Hepatocyte (in vitro differentiated cells): ENCODE measurements at regions not wholly inside any gene's neighbourhood (a gene's known extent, or its start where the extent isn't known, plus 50 kb on each side); places are given as distances from the start of the nearest gene placed in this dataset.

Experiments
- DNase-seq: peaks from one replicate; pipeline ENCODE4 v3.0.0-alpha.2; 2016; ENCODE audit warnings: low spot score
- H2AFZ ChIP-seq: fragments of 200-600 bp; sonication (generic); 2 replicates; pipeline ENCODE4 v1.6.0; 2016; ENCODE audit warnings: antibody characterized with exemption, mild to moderate bottlenecking
- H3K27ac ChIP-seq: fragments of 200-600 bp; sonication (generic); 2 replicates; pipeline ENCODE4 v1.5.1; 2016; ENCODE audit warnings: mild to moderate bottlenecking
- H3K27me3 ChIP-seq: fragments of 200-600 bp; sonication (generic); 2 replicates; pipeline ENCODE4 v1.6.1; 2016
- H3K36me3 ChIP-seq: fragments of 200-600 bp; sonication (generic); replicated peaks from 2 replicates; pipeline ENCODE4 v1.5.1; 2016; ENCODE audit warnings: low read depth; ENCODE audit not compliant: insufficient read depth
- H3K4me1 ChIP-seq: fragments of 200-600 bp; sonication (generic); 2 replicates; pipeline ENCODE4 v1.5.1; 2016; ENCODE audit warnings: mild to moderate bottlenecking, moderate library complexity; ENCODE audit not compliant: insufficient read depth
- H3K4me2 ChIP-seq: fragments of 200-600 bp; sonication (generic); 2 replicates; pipeline ENCODE4 v1.6.0; 2016
- H3K4me3 ChIP-seq: fragments of 200-600 bp; sonication (generic); 2 replicates; pipeline ENCODE4 v1.5.1; 2016; ENCODE audit warnings: mild to moderate bottlenecking
- H3K79me2 ChIP-seq: fragments of 200-600 bp; sonication (generic); 2 replicates; pipeline ENCODE4 v1.6.0; 2017; ENCODE audit warnings: mild to moderate bottlenecking
- H3K9me2 ChIP-seq: fragments of 200-600 bp; sonication (generic); replicated peaks from 2 replicates; pipeline ENCODE4 v1.6.0; 2017; ENCODE audit warnings: mild to moderate bottlenecking; ENCODE audit not compliant: insufficient read depth
- H3K9me3 ChIP-seq: fragments of 200-600 bp; sonication (generic); 2 replicates; pipeline ENCODE4 v1.5.1; 2016; ENCODE audit warnings: low read depth, mild to moderate bottlenecking
- H4K20me1 ChIP-seq: fragments of 200-600 bp; sonication (generic); 2 replicates; pipeline ENCODE4 v1.6.0; 2016; ENCODE audit warnings: mild to moderate bottlenecking; ENCODE audit not compliant: insufficient read depth, poor library complexity, severe bottlenecking
- CTCF ChIP-seq: fragments of 200-600 bp; sonication (generic); IDR thresholded peaks from 2 replicates; pipeline ENCODE4 v1.5.1; 2016; ENCODE audit warnings: antibody characterized with exemption, mild to moderate bottlenecking; ENCODE audit not compliant: poor library complexity
- EZH2 ChIP-seq: fragments of 200-600 bp; sonication (generic); IDR thresholded peaks from 2 replicates; pipeline ENCODE4 v1.6.1; 2016; ENCODE audit warnings: antibody characterized with exemption, mild to moderate bottlenecking, borderline replicate concordance
- EZH2phosphoT487 ChIP-seq: fragments of 200-600 bp; sonication (generic); IDR thresholded peaks from one replicate; pipeline ENCODE4 v1.6.1; 2018; ENCODE audit warnings: antibody characterized with exemption, mild to moderate bottlenecking, low read depth, moderate library complexity; ENCODE audit not compliant: unreplicated experiment, severe bottlenecking
- WGBS: methylation state at CpG from one replicate; pipeline ENCODE4 v1.1.6; 2016; ENCODE audit warnings: low lambda C conversion rate; ENCODE audit errors: missing lambda C conversion rate; 5-methylcytosine and 5-hydroxymethylcytosine counted together

- Histone ChIP-seq H3K79me2 (no peaks in the 10 kb centered on the region), H4K20me1 (no peaks in the 10 kb centered on the region), H3K36me3 (no peaks in the 10 kb centered on the region), H3K4me2 (no peak overlapping the region), H3K27me3 (no peaks in the 10 kb centered on the region), H3K9me2 (no peaks in the 10 kb centered on the region), H2AFZ (no peak overlapping the region), H3K4me1 (no peaks in the 10 kb centered on the region), H3K4me3 (no peak overlapping the region), H3K9me3 (no peaks in the 10 kb centered on the region), H3K27ac (no peak overlapping the region)
- WGBS, result 91% methylated on average over 20 of the region's 21 CpGs
- no peak for DNase-seq
- TF ChIP-seq EZH2 (no peak), CTCF (no peak), EZH2phosphoT487 (no peak)
Measured at GRCh38 chr2:239677453-239678185, 276.8 kb upstream of the HDAC4 start.

- Histone ChIP-seq H2AFZ (no peak overlapping the region), H3K9me2 (no peaks in the 10 kb centered on the region), H3K9me3 (no peaks in the 10 kb centered on the region), H3K36me3 (no peaks in the 10 kb centered on the region), H3K4me1 (no peaks in the 10 kb centered on the region), H3K27me3 (no peaks in the 10 kb centered on the region), H4K20me1 (no peaks in the 10 kb centered on the region), H3K27ac (no peak overlapping the region), H3K79me2 (no peaks in the 10 kb centered on the region), H3K4me2 (no peak overlapping the region), H3K4me3 (no peak overlapping the region)
- 88% methylated on average over 19 of the region's 19 CpGs for WGBS
- no peak for DNase-seq
- TF ChIP-seq EZH2phosphoT487, result no peak
- TF ChIP-seq EZH2, result no peak
- TF ChIP-seq CTCF, result no peak
Measured at GRCh38 chr2:239676716-239677452, 276.1 kb upstream of the HDAC4 start.

- Histone ChIP-seq H3K79me2 (no peaks in the 10 kb centered on the region), H3K27me3 (no peaks in the 10 kb centered on the region), H3K27ac (no peak overlapping the region), H3K4me1 (no peaks in the 10 kb centered on the region), H3K4me3 (no peak overlapping the region), H3K4me2 (no peak overlapping the region), H3K9me3 (no peaks in the 10 kb centered on the region), H3K9me2 (no peaks in the 10 kb centered on the region), H4K20me1 (no peaks in the 10 kb centered on the region), H3K36me3 (no peaks in the 10 kb centered on the region), H2AFZ (no peak overlapping the region)
- no peak for TF ChIP-seq CTCF
- TF ChIP-seq EZH2phosphoT487, result no peak
- no peak for TF ChIP-seq EZH2
- 80% methylated on average over 20 of the region's 22 CpGs for WGBS
- no peak for DNase-seq
Measured at GRCh38 chr2:239675826-239676715, 275.3 kb upstream of the HDAC4 start.
